WTC11 (cell line): ENCODE measurements at regions not wholly inside any gene's neighbourhood (a gene's known extent, or its start where the extent isn't known, plus 50 kb on each side); places are given as distances from the start of the nearest gene placed in this dataset.

Experiments used
- ATAC-seq: fragments of 200-7000 bp; cut with Tn5 transposase; 2 replicates; pipeline ENCODE4 v1.10.0; 2021; ENCODE audit warnings: mild to moderate bottlenecking, moderate library complexity
- CTCF ChIA-PET: fragments of 300-600 bp; sonication (Branson Sonifier 250); formaldehyde crosslinking; loops from one replicate; lab custom pipeline; 2021; ENCODE audit warnings: antibody characterized with exemption; lab: Charles Lee
- POLR2A ChIA-PET: fragments of 350-600 bp; sonication (Branson Sonifier 250); formaldehyde crosslinking; loops from one replicate; lab custom pipeline; 2021; ENCODE audit warnings: antibody characterized with exemption; lab: Charles Lee
- DNase-seq: peaks from one replicate; pipeline ENCODE4 v3.0.0; 2021; ENCODE audit warnings: low spot score
- H3K27ac Mint-ChIP-seq: 2 replicates; pipeline ENCODE4 v1.8.0; 2021; ENCODE audit warnings: mixed read lengths
- H3K27me3 Mint-ChIP-seq: 2 replicates; pipeline ENCODE4 v1.8.0; 2021; ENCODE audit warnings: low read depth, mild to moderate bottlenecking, moderate library complexity, mixed read lengths
- H3K36me3 Mint-ChIP-seq: 2 replicates; pipeline ENCODE4 v1.8.0; 2021; ENCODE audit warnings: mixed read lengths
- H3K4me1 Mint-ChIP-seq: 2 replicates; pipeline ENCODE4 v1.8.0; 2022; ENCODE audit warnings: mixed read lengths
- H3K4me3 Mint-ChIP-seq: 2 replicates; pipeline ENCODE4 v1.8.0; 2021; ENCODE audit warnings: mild to moderate bottlenecking, moderate library complexity, mixed read lengths
- H3K9me3 Mint-ChIP-seq: 2 replicates; pipeline ENCODE4 v1.8.0; 2021; ENCODE audit warnings: mixed read lengths
- CREM ChIP-seq: sonication (generic); formaldehyde crosslinking; IDR thresholded peaks from 2 replicates; pipeline ENCODE4 v1.8.1; 2022; ENCODE audit warnings: mild to moderate bottlenecking, missing genetic modification reagents, moderate library complexity
- CTCF ChIP-seq: fragments of 200-600 bp; IDR thresholded peaks from 2 replicates; pipeline ENCODE4 v1.8.0; 2022; ENCODE audit warnings: antibody characterized with exemption
- E2F1 ChIP-seq: sonication (generic); formaldehyde crosslinking; IDR thresholded peaks from 2 replicates; pipeline ENCODE4 v1.8.0; 2022; ENCODE audit warnings: mild to moderate bottlenecking, missing genetic modification reagents
- ELF4 ChIP-seq: sonication (generic); formaldehyde crosslinking; IDR thresholded peaks from 2 replicates; pipeline ENCODE4 v1.8.1; 2022; ENCODE audit warnings: low read depth, mild to moderate bottlenecking, moderate library complexity, missing genetic modification reagents
- ESRRA ChIP-seq: sonication (generic); formaldehyde crosslinking; IDR thresholded peaks from 2 replicates; pipeline ENCODE4 v1.8.1; 2022; ENCODE audit warnings: mild to moderate bottlenecking, missing genetic modification reagents, borderline replicate concordance
- FOXJ3 ChIP-seq: sonication (generic); formaldehyde crosslinking; IDR thresholded peaks from 2 replicates; pipeline ENCODE4 v1.9.0; 2021; ENCODE audit warnings: missing genetic modification reagents, mild to moderate bottlenecking, borderline replicate concordance
- GRHL2 ChIP-seq: fragments of 250-450 bp; sonication (Bioruptor Pico); IDR thresholded peaks from 2 replicates; pipeline ENCODE4 v1.8.0; 2022; ENCODE audit warnings: mild to moderate bottlenecking, moderate library complexity; ENCODE audit not compliant: insufficient replicate concordance, severe bottlenecking
- MLX ChIP-seq: sonication (generic); formaldehyde crosslinking; IDR thresholded peaks from 2 replicates; pipeline ENCODE4 v1.8.1; 2023; ENCODE audit warnings: mild to moderate bottlenecking, missing genetic modification reagents, moderate library complexity
- PRDM15 ChIP-seq: sonication (generic); formaldehyde crosslinking; IDR thresholded peaks from 2 replicates; pipeline ENCODE4 v1.8.0; 2022; ENCODE audit warnings: missing genetic modification reagents
- PREB ChIP-seq: sonication (generic); formaldehyde crosslinking; IDR thresholded peaks from 2 replicates; pipeline ENCODE4 v1.8.1; 2022; ENCODE audit warnings: mild to moderate bottlenecking, missing genetic modification reagents, moderate library complexity, borderline replicate concordance
- SMAD3 ChIP-seq: sonication (generic); formaldehyde crosslinking; IDR thresholded peaks from 2 replicates; pipeline ENCODE4 v1.8.0; 2022; ENCODE audit warnings: missing genetic modification reagents, mild to moderate bottlenecking, borderline replicate concordance
- SMAD4 ChIP-seq: sonication (generic); formaldehyde crosslinking; IDR thresholded peaks from 2 replicates; pipeline ENCODE4 v1.8.0; 2022; ENCODE audit warnings: mild to moderate bottlenecking, missing genetic modification reagents
- SOX15 ChIP-seq: fragments of 250-450 bp; sonication (Bioruptor Pico); IDR thresholded peaks from 2 replicates; pipeline ENCODE4 v1.9.0; 2021; ENCODE audit warnings: mild to moderate bottlenecking
- SP1 ChIP-seq: sonication (generic); formaldehyde crosslinking; conservative IDR thresholded peaks from 2 replicates; pipeline ENCODE4 v1.8.1; 2022; ENCODE audit warnings: missing genetic modification reagents
- TCF7 ChIP-seq: sonication (generic); formaldehyde crosslinking; IDR thresholded peaks from 2 replicates; pipeline ENCODE4 v1.8.0; 2022; ENCODE audit warnings: mild to moderate bottlenecking, low read depth, missing genetic modification reagents, moderate library complexity
- ZBTB43 ChIP-seq: sonication (generic); formaldehyde crosslinking; IDR thresholded peaks from 2 replicates; pipeline ENCODE4 v1.8.1; 2023; ENCODE audit warnings: mild to moderate bottlenecking, missing genetic modification reagents
- ZNF219 ChIP-seq: sonication (generic); formaldehyde crosslinking; IDR thresholded peaks from 2 replicates; pipeline ENCODE4 v1.8.0; 2023; ENCODE audit warnings: missing genetic modification reagents, mild to moderate bottlenecking, borderline replicate concordance
- ZNF232 ChIP-seq: sonication (generic); formaldehyde crosslinking; IDR thresholded peaks from 2 replicates; pipeline ENCODE4 v1.8.0; 2022; ENCODE audit warnings: mild to moderate bottlenecking, missing genetic modification reagents
- ZNF281 ChIP-seq: sonication (generic); formaldehyde crosslinking; IDR thresholded peaks from 2 replicates; pipeline ENCODE4 v1.8.0; 2023; ENCODE audit warnings: mild to moderate bottlenecking, missing genetic modification reagents
- ZNF396 ChIP-seq: fragments of 250-450 bp; sonication (Bioruptor Pico); IDR thresholded peaks from 2 replicates; pipeline ENCODE4 v1.8.0; 2021; ENCODE audit warnings: mild to moderate bottlenecking, moderate library complexity, borderline replicate concordance
- ZNF416 ChIP-seq: fragments of 250-450 bp; sonication (Bioruptor Pico); IDR thresholded peaks from 2 replicates; pipeline ENCODE4 v1.9.0; 2021; ENCODE audit warnings: mild to moderate bottlenecking, inconsistent platforms

- TF ChIP-seq SP1 (CRISPR knock-in tag): no peak
- TF ChIP-seq SOX15 (CRISPR knock-in tag): no peak
- no peak for TF ChIP-seq ZNF416 (CRISPR knock-in tag)
- TF ChIP-seq PRDM15 (CRISPR knock-in tag): no peak
- TF ChIP-seq ZNF232: no peak
- no peak for TF ChIP-seq ESRRA
These were observed 356.4 kb upstream of the GRAMD2B start (continued) for GRCh38 chr5:126066836-126067235.

GRCh38 chr5:126067404-126067803, 355.8 kb upstream of the GRAMD2B start:
- peaks cover 16% of the 10 kb centered on the region for H3K36me3 Mint-ChIP-seq
- CTCF ChIA-PET: no interaction called here
- peaks cover 6% of the 10 kb centered on the region for H3K4me1 Mint-ChIP-seq
- DNase-seq (no peak), ATAC-seq (no peak)
- H3K4me3 Mint-ChIP-seq: no peak overlapping the region
- no peaks in the 10 kb centered on the region for H3K27me3 Mint-ChIP-seq
- POLR2A ChIA-PET: no interaction called here
- H3K27ac Mint-ChIP-seq: no peak overlapping the region
- peaks cover 20% of the 10 kb centered on the region for H3K9me3 Mint-ChIP-seq
- TF ChIP-seq GRHL2 (CRISPR knock-in tag) (no peak), MLX (CRISPR knock-in tag) (no peak), E2F1 (CRISPR knock-in tag) (no peak), ZBTB43 (CRISPR knock-in tag) (no peak), PREB (no peak), ELF4 (CRISPR knock-in tag) (no peak), SMAD4 (CRISPR knock-in tag) (no peak), TCF7 (CRISPR knock-in tag) (no peak), ZNF281 (no peak), ZNF219 (CRISPR knock-in tag) (no peak), CREM (no peak), PRDM15 (CRISPR knock-in tag) (no peak), CTCF (no peak), FOXJ3 (CRISPR knock-in tag) (no peak), SMAD3 (no peak), ZNF396 (CRISPR knock-in tag) (no peak)
